ENCODE measurements at regions not wholly inside any gene's neighbourhood (a gene's known extent, or its start where the extent isn't known, plus 50 kb on each side); places are given as distances from the start of the nearest gene placed in this dataset.

DNA sequence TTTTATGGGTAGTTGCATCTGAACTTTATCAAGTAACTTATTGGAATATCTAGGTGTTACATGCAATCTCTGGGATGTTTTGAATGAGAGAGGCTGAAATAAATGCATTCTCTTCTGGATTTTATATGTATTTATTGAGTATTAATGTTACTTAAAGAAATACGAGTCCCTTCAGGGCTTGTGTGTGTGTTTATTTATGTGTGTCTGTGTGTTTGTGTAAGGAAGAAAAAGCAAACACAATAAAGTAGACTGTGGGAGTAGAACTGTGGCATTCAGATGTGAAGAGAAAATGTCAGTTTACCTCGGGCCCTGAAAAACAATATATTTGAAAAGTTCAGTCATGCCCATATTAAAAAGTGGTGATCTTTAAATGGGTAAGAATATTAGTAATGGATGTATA lies 250.5 kb downstream of the RPL10L start:
- TF ChIP-seq, protein P1, sequence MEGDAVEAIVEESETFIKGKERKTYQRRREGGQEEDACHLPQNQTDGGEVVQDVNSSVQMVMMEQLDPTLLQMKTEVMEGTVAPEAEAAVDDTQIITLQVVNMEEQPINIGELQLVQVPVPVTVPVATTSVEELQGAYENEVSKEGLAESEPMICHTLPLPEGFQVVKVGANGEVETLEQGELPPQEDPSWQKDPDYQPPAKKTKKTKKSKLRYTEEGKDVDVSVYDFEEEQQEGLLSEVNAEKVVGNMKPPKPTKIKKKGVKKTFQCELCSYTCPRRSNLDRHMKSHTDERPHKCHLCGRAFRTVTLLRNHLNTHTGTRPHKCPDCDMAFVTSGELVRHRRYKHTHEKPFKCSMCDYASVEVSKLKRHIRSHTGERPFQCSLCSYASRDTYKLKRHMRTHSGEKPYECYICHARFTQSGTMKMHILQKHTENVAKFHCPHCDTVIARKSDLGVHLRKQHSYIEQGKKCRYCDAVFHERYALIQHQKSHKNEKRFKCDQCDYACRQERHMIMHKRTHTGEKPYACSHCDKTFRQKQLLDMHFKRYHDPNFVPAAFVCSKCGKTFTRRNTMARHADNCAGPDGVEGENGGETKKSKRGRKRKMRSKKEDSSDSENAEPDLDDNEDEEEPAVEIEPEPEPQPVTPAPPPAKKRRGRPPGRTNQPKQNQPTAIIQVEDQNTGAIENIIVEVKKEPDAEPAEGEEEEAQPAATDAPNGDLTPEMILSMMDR (IDR thresholded peaks at IDR 0.05; ENCODE audit: low read depth, low read length, missing control alignments) = no peak
- no peak for DNase-seq (ENCODE audit: extremely low read depth, low read depth)
- no peak overlapping the region for H3K4me3 ChIP-seq (replicated peaks; ENCODE audit: low read depth, low read length)

DNA sequence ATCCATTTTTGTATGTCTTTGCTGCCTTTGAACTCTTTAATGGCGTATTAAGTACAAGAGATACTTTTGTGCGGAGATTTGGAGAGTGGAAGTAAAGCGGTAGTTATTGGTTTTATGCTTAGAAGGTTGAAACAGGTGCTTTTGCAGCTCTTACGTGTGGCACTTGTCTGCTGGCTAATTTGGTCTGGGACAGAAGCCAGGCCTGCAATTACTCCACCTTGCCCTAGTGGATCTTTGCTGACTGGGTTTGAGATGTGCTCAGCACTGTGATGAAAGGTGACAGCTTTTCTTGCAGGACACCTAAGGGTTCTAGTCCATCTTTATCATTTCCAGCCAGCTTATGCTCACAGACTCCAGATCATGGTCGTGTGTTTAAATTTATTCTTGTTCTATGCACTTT lies 252.5 kb downstream of the RPL10L start:
- no peak for DNase-seq (ENCODE audit: extremely low read depth, low read depth)
- no peak overlapping the region for H3K4me3 ChIP-seq (replicated peaks; ENCODE audit: low read depth, low read length)
- TF ChIP-seq, protein P1 (IDR thresholded peaks at IDR 0.05; ENCODE audit: low read depth, low read length, missing control alignments) = no peak

- TF ChIP-seq, protein P1 (IDR thresholded peaks at IDR 0.05; ENCODE audit: low read depth, low read length, missing control alignments) = no peak
- DNase-seq (ENCODE audit: extremely low read depth, low read depth) = no peak
- no peak overlapping the region for H3K4me3 ChIP-seq (replicated peaks; ENCODE audit: low read depth, low read length)
These were observed 267.0 kb downstream of the RPL10L start for GRCh38 chr14:46384611-46385010.

- TF ChIP-seq, protein P1 (IDR thresholded peaks at IDR 0.05; ENCODE audit: low read depth, low read length, missing control alignments) = no peak
These were observed 269.9 kb downstream of the RPL10L start for GRCh38 chr14:46381674-46382073.

GRCh38 chr14:46378248-46378647 lies 273.3 kb downstream of the RPL10L start:
- TF ChIP-seq, protein P1 (IDR thresholded peaks at IDR 0.05; ENCODE audit: low read depth, low read length, missing control alignments) = no peak
- H3K4me3 ChIP-seq (replicated peaks; ENCODE audit: low read depth, low read length) = no peak overlapping the region
- DNase-seq (ENCODE audit: extremely low read depth, low read depth) = no peak

More at GRCh38 chr14:46381674-46382073, 269.9 kb downstream of the RPL10L start:
- no peak for DNase-seq (ENCODE audit: extremely low read depth, low read depth)
- H3K4me3 ChIP-seq (replicated peaks; ENCODE audit: low read depth, low read length) = no peak overlapping the region

- no peak overlapping the region for H3K4me3 ChIP-seq (replicated peaks; ENCODE audit: low read depth, low read length)
- TF ChIP-seq, protein P1 (IDR thresholded peaks at IDR 0.05; ENCODE audit: low read depth, low read length, missing control alignments) = no peak
- no peak for DNase-seq (ENCODE audit: extremely low read depth, low read depth)
These were observed 274.3 kb downstream of the RPL10L start for GRCh38 chr14:46377305-46377704.

DNA sequence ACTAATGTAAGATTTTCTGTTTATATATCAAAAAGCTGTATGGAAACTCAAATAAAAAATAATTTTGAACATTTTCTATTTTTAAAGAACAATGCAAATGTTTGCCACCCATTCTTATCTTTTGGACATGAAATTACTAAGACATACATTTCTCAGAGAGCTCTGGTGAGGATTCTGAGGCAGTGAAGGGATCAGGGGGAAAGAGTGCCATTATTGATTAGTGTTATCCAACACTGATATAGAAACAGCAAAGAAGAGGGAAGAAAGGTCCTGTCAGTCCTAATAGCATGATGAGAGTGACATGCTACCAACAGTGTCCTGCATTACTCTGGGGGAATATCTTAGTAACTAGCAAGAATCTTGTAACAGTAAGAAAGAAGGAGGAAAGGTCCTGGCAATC lies 282.2 kb downstream of the RPL10L start:
- no peak for DNase-seq (ENCODE audit: extremely low read depth, low read depth)
- H3K4me3 ChIP-seq (replicated peaks; ENCODE audit: low read depth, low read length) = no peak overlapping the region
- TF ChIP-seq, protein P1 (IDR thresholded peaks at IDR 0.05; ENCODE audit: low read depth, low read length, missing control alignments) = no peak
